Spinal cord (tissue), 9 donors: ENCODE measurements at regions not wholly inside any gene's neighbourhood (a gene's known extent, or its start where the extent isn't known, plus 50 kb on each side); places are given as distances from the start of the nearest gene placed in this dataset.

Experiments
- DNase-seq, 6 donors: peaks; one replicate each; pipeline versions ENCODE4 v3.0.0 to v3.0.0-alpha.2; 2013 to 2015; ENCODE audit warnings: low spot score in 6 of 6, low read depth in 4 of 6
- H3K27ac ChIP-seq: one replicate; pipeline ENCODE4 v1.5.1; 2013; ENCODE audit warnings: low read depth, low read length, control low read depth
- H3K27me3 ChIP-seq: one replicate; pipeline ENCODE4 v1.6.1; 2013; ENCODE audit warnings: low read length; ENCODE audit not compliant: control insufficient read depth, insufficient read depth
- H3K36me3 ChIP-seq: one replicate; pipeline ENCODE4 v1.6.1; 2013; ENCODE audit warnings: low read length; ENCODE audit not compliant: control insufficient read depth, insufficient read depth
- H3K4me1 ChIP-seq: one replicate; pipeline ENCODE4 v1.6.1; 2013; ENCODE audit warnings: low read length; ENCODE audit not compliant: control insufficient read depth, insufficient read depth
- H3K4me3 ChIP-seq: one replicate; pipeline ENCODE4 v1.5.1; 2013; ENCODE audit warnings: low read depth, low read length, control low read depth
- H3K9me3 ChIP-seq: one replicate; pipeline ENCODE4 v1.6.1; 2013; ENCODE audit warnings: low read length; ENCODE audit not compliant: control insufficient read depth, insufficient read depth
- WGBS: methylation state at CpG from one replicate; pipeline ENCODE4 v1.1.5; 2013; ENCODE audit warnings: missing lambda C conversion rate; ENCODE audit not compliant: insufficient coverage; 5-methylcytosine and 5-hydroxymethylcytosine counted together
- donor health status: healthy.

GRCh38 chr15:98272625-98273024, 312.1 kb downstream of the ARRDC4 start:
- H3K4me1 ChIP-seq, result no peaks in the 10 kb centered on the region
- H3K27ac ChIP-seq, result no peak overlapping the region
- no peak overlapping the region for H3K4me3 ChIP-seq
- no peaks in the 10 kb centered on the region for H3K36me3 ChIP-seq
- H3K27me3 ChIP-seq, result no peaks in the 10 kb centered on the region
- WGBS, result no CpG with 5 or more reads among the region's 4 CpGs
- H3K9me3 ChIP-seq, result peaks cover 2% of the 10 kb centered on the region
- DNase-seq, result no peak

- DNase-seq, result no peak
- H3K9me3 ChIP-seq, result no peaks in the 10 kb centered on the region
- 93% methylated on average over 3 of the region's 3 CpGs for WGBS
- H3K27ac ChIP-seq, result no peak overlapping the region
- H3K4me1 ChIP-seq, result no peaks in the 10 kb centered on the region
- H3K4me3 ChIP-seq, result no peak overlapping the region
- no peaks in the 10 kb centered on the region for H3K27me3 ChIP-seq
- H3K36me3 ChIP-seq, result no peaks in the 10 kb centered on the region
Observed at GRCh38 chr15:98276018-98276417, 315.5 kb downstream of the ARRDC4 start.

GRCh38 chr15:98277602-98278001, 317.1 kb downstream of the ARRDC4 start:
- no peak overlapping the region for H3K4me3 ChIP-seq
- WGBS, result 72% methylated on average over 6 of the region's 6 CpGs
- no peaks in the 10 kb centered on the region for H3K4me1 ChIP-seq
- H3K9me3 ChIP-seq, result no peaks in the 10 kb centered on the region
- DNase-seq, result no peak
- no peaks in the 10 kb centered on the region for H3K27me3 ChIP-seq
- H3K36me3 ChIP-seq, result no peaks in the 10 kb centered on the region
- H3K27ac ChIP-seq, result no peak overlapping the region

- Histone ChIP-seq H3K27me3 (peaks cover 2% of the 10 kb centered on the region), H3K36me3 (no peaks in the 10 kb centered on the region), H3K9me3 (no peaks in the 10 kb centered on the region), H3K27ac (no peak overlapping the region), H3K4me3 (no peak overlapping the region), H3K4me1 (no peaks in the 10 kb centered on the region)
- peak in 1 of 6 donors; percentile 70 for DNase-seq
- WGBS, result 62% methylated on average over 5 of the region's 15 CpGs
Observed at GRCh38 chr15:98280284-98280975, 319.9 kb downstream of the ARRDC4 start.

GRCh38 chr15:98281130-98281529, 320.6 kb downstream of the ARRDC4 start:
- Histone ChIP-seq H3K36me3 (no peaks in the 10 kb centered on the region), H3K9me3 (no peaks in the 10 kb centered on the region), H3K27ac (no peak overlapping the region), H3K4me3 (no peak overlapping the region), H3K27me3 (peaks cover 2% of the 10 kb centered on the region), H3K4me1 (no peaks in the 10 kb centered on the region)
- no peak for DNase-seq
- WGBS, result 59% methylated on average over 3 of the region's 3 CpGs

GRCh38 chr15:98282656-98283332, 322.3 kb downstream of the ARRDC4 start:
- DNase-seq, result no peak
- Histone ChIP-seq H3K36me3 (no peaks in the 10 kb centered on the region), H3K9me3 (no peaks in the 10 kb centered on the region), H3K27ac (no peak overlapping the region), H3K27me3 (peaks cover 2% of the 10 kb centered on the region), H3K4me1 (no peaks in the 10 kb centered on the region), H3K4me3 (no peak overlapping the region)
- no CpG with 5 or more reads among the region's 5 CpGs for WGBS

GRCh38 chr15:98286200-98286599, 325.7 kb downstream of the ARRDC4 start:
- no peak for DNase-seq
- Histone ChIP-seq H3K36me3 (no peaks in the 10 kb centered on the region), H3K9me3 (no peaks in the 10 kb centered on the region), H3K27me3 (peaks cover 2% of the 10 kb centered on the region), H3K4me3 (no peak overlapping the region), H3K27ac (no peak overlapping the region), H3K4me1 (no peaks in the 10 kb centered on the region)
- 83% methylated on average over 3 of the region's 5 CpGs for WGBS

GRCh38 chr15:98286831-98287230, 326.3 kb downstream of the ARRDC4 start:
- DNase-seq, result no peak
- Histone ChIP-seq H3K4me1 (no peaks in the 10 kb centered on the region), H3K9me3 (no peaks in the 10 kb centered on the region), H3K27me3 (peaks cover 2% of the 10 kb centered on the region), H3K36me3 (no peaks in the 10 kb centered on the region), H3K27ac (no peak overlapping the region), H3K4me3 (no peak overlapping the region)
- WGBS, result 80% methylated on average over 1 of the region's 3 CpGs

- Histone ChIP-seq H3K4me3 (no peak overlapping the region), H3K27me3 (peaks cover 6% of the 10 kb centered on the region), H3K27ac (no peak overlapping the region), H3K36me3 (no peaks in the 10 kb centered on the region), H3K9me3 (no peaks in the 10 kb centered on the region), H3K4me1 (peaks cover 11% of the 10 kb centered on the region)
- 83% methylated on average over 11 of the region's 11 CpGs for WGBS
- DNase-seq, result no peak
Observed at GRCh38 chr15:98288091-98288590, 327.6 kb downstream of the ARRDC4 start.

GRCh38 chr15:98289747-98290146, 329.2 kb downstream of the ARRDC4 start:
- 21% methylated on average over 3 of the region's 3 CpGs for WGBS
- Histone ChIP-seq H3K4me3 (no peak overlapping the region), H3K27ac (no peak overlapping the region), H3K4me1 (peaks cover 11% of the 10 kb centered on the region), H3K9me3 (no peaks in the 10 kb centered on the region), H3K36me3 (no peaks in the 10 kb centered on the region), H3K27me3 (peaks cover 4% of the 10 kb centered on the region)
- DNase-seq, result peak in 1 of 6 donors; percentile 88
